ENCODE measurements at regions not wholly inside any gene's neighbourhood (a gene's known extent, or its start where the extent isn't known, plus 50 kb on each side); places are given as distances from the start of the nearest gene placed in this dataset.

GRCh38 chr5:5042806-5043205 is 97.3 kb upstream of the ADAMTS16 start:
- no peak for DNase-seq

- no peak for DNase-seq
Measured at GRCh38 chr5:5043346-5043745, 96.8 kb upstream of the ADAMTS16 start.

GRCh38 chr5:5044247-5044840 is 95.8 kb upstream of the ADAMTS16 start:
- DNase-seq, result no peak

GRCh38 chr5:5046680-5047502 is 93.2 kb upstream of the ADAMTS16 start:
- no peak for DNase-seq

- no peak for DNase-seq
Measured at GRCh38 chr5:5050801-5051200, 89.3 kb upstream of the ADAMTS16 start.

- no peak for DNase-seq
Measured at GRCh38 chr5:5055712-5056111, 84.4 kb upstream of the ADAMTS16 start.

GRCh38 chr5:5061836-5062235 is 78.3 kb upstream of the ADAMTS16 start:
- DNase-seq, result no peak

- no peak for DNase-seq
Measured at GRCh38 chr5:5062525-5063302, 77.4 kb upstream of the ADAMTS16 start.

- DNase-seq, result no peak
Measured at GRCh38 chr5:5063533-5063953, 76.6 kb upstream of the ADAMTS16 start.

- no peak for DNase-seq
Measured at GRCh38 chr5:5065472-5065871, 74.7 kb upstream of the ADAMTS16 start.

GRCh38 chr5:5066276-5067186 is 73.6 kb upstream of the ADAMTS16 start:
- DNase-seq, result no peak

GRCh38 chr5:5069851-5070250 is 70.3 kb upstream of the ADAMTS16 start:
- DNase-seq, result no peak

GRCh38 chr5:5071554-5071953 is 68.6 kb upstream of the ADAMTS16 start:
- DNase-seq, result no peak

- no peak for DNase-seq
Measured at GRCh38 chr5:5077236-5077635, 62.9 kb upstream of the ADAMTS16 start.

GRCh38 chr5:5078009-5078897 is 61.9 kb upstream of the ADAMTS16 start:
- no peak for DNase-seq

- no peak for DNase-seq
Measured at GRCh38 chr5:5079876-5080275, 60.3 kb upstream of the ADAMTS16 start.

- no peak for DNase-seq
Measured at GRCh38 chr5:5080790-5081189, 59.3 kb upstream of the ADAMTS16 start.

- DNase-seq, result no peak
Measured at GRCh38 chr5:5085381-5085780, 54.7 kb upstream of the ADAMTS16 start.

GRCh38 chr5:5089895-5090649 is 50.1 kb upstream of the ADAMTS16 start:
- DNase-seq, result no peak
